GM04503 (cell line): ENCODE measurements at regions not wholly inside any gene's neighbourhood (a gene's known extent, or its start where the extent isn't known, plus 50 kb on each side); places are given as distances from the start of the nearest gene placed in this dataset.
A peak's percentile ranks its signal among the peaks of the same experiment; 100 is the strongest.

Source experiments
- DNase-seq: peaks from one replicate; pipeline ENCODE4 v3.0.0-alpha.2; 2012; ENCODE audit warnings: low read depth

- DNase-seq: no peak
These were observed 136.0 kb upstream of the RARB start for GRCh38 chr3:25292036-25292435.

GRCh38 chr3:25292595-25292994, 135.5 kb upstream of the RARB start:
- DNase-seq: no peak

GRCh38 chr3:25293736-25294135, 134.3 kb upstream of the RARB start:
- no peak for DNase-seq

- no peak for DNase-seq
These were observed 133.8 kb upstream of the RARB start for GRCh38 chr3:25294169-25294805.

GRCh38 chr3:25297667-25298585, 130.1 kb upstream of the RARB start:
- DNase-seq: no peak

GRCh38 chr3:25300141-25300540, 127.9 kb upstream of the RARB start:
- DNase-seq: no peak

GRCh38 chr3:25304916-25305315, 123.1 kb upstream of the RARB start:
- DNase-seq: no peak

GRCh38 chr3:25306066-25306465, 122.0 kb upstream of the RARB start:
- no peak for DNase-seq

- DNase-seq: no peak
These were observed 121.4 kb upstream of the RARB start for GRCh38 chr3:25306705-25307104.

- no peak for DNase-seq
These were observed 114.8 kb upstream of the RARB start for GRCh38 chr3:25313286-25313685.

GRCh38 chr3:25324954-25325655, 103.0 kb upstream of the RARB start:
- no peak for DNase-seq

GRCh38 chr3:25335356-25335755, 92.7 kb upstream of the RARB start:
- no peak for DNase-seq

- no peak for DNase-seq
These were observed 89.8 kb upstream of the RARB start for GRCh38 chr3:25338158-25338725.

GRCh38 chr3:25339225-25339624, 88.8 kb upstream of the RARB start:
- DNase-seq: no peak

GRCh38 chr3:25344670-25345069, 83.4 kb upstream of the RARB start:
- DNase-seq: no peak

- DNase-seq: no peak
These were observed 79.0 kb upstream of the RARB start for GRCh38 chr3:25349095-25349494.

- DNase-seq: no peak
These were observed 78.0 kb upstream of the RARB start for GRCh38 chr3:25349828-25350724.

GRCh38 chr3:25350725-25351114, 77.3 kb upstream of the RARB start:
- no peak for DNase-seq

- DNase-seq: peak; percentile 11
These were observed 74.0 kb upstream of the RARB start for GRCh38 chr3:25354071-25354470.

- no peak for DNase-seq
These were observed 72.8 kb upstream of the RARB start for GRCh38 chr3:25355034-25355885.

- no peak for DNase-seq
These were observed 72.1 kb upstream of the RARB start for GRCh38 chr3:25355998-25356397.
